Cardiac fibroblast (primary cell): ENCODE measurements at regions not wholly inside any gene's neighbourhood (a gene's known extent, or its start where the extent isn't known, plus 50 kb on each side); places are given as distances from the start of the nearest gene placed in this dataset.
"Not testable (repeated sequence)": the region's sequence is repeated elsewhere in the genome, so short reads cannot be mapped to it uniquely, and the experiment has no call there.

Source experiments
- DNase-seq, 2 donors: peaks; one replicate each; pipeline versions ENCODE4 v3.0.0 to v3.0.0-alpha.2; 2010; ENCODE audit warnings: low read depth in 2 of 2
- H3K4me3 ChIP-seq, 2 donors: replicated peaks in 1 of 2; 1 replicate in 1 of 2; 2 replicates in 1 of 2; pipeline ENCODE4 v1.5.1; 2011; ENCODE audit warnings: low read depth in 2 of 2, low read length in 2 of 2, mild to moderate bottlenecking in 2 of 2, moderate library complexity in 1 of 2
- CTCF ChIP-seq: IDR thresholded peaks from one replicate; pipeline ENCODE4 v1.5.1; 2011; ENCODE audit warnings: low read depth, mild to moderate bottlenecking, low read length, inconsistent platforms

- no peak for TF ChIP-seq CTCF
- no peak for DNase-seq
- H3K4me3 ChIP-seq, result no peak overlapping the region
Measured at GRCh38 chr20:11995805-11996567, 78.3 kb downstream of the BTBD3 start.

- not testable (repeated sequence) for H3K4me3 ChIP-seq, DNase-seq
Measured at GRCh38 chr20:12004776-12005175, 87.1 kb downstream of the BTBD3 start.

- DNase-seq, result peak; percentile 59 to 75
- H3K4me3 ChIP-seq, result no peak overlapping the region
- peak; percentile 100 for TF ChIP-seq CTCF
Measured at GRCh38 chr20:12012241-12013222, 94.8 kb downstream of the BTBD3 start.

GRCh38 chr20:12014276-12014675 is 96.6 kb downstream of the BTBD3 start:
- H3K4me3 ChIP-seq, result no peak overlapping the region
- no peak for DNase-seq
- TF ChIP-seq CTCF, result no peak

GRCh38 chr20:12014736-12015135 is 97.0 kb downstream of the BTBD3 start:
- no peak for TF ChIP-seq CTCF
- H3K4me3 ChIP-seq, result no peak overlapping the region
- no peak for DNase-seq

GRCh38 chr20:12016291-12016690 is 98.6 kb downstream of the BTBD3 start:
- DNase-seq, result no peak
- H3K4me3 ChIP-seq, result no peak overlapping the region

More at GRCh38 chr20:12016291-12016690, 98.6 kb downstream of the BTBD3 start:
- TF ChIP-seq CTCF, result no peak
